C1 segment of cervical spinal cord (tissue), 14 donors: ENCODE measurements at regions not wholly inside any gene's neighbourhood (a gene's known extent, or its start where the extent isn't known, plus 50 kb on each side); places are given as distances from the start of the nearest gene placed in this dataset.

Experiments used
- DNase-seq, 14 donors: peaks; one replicate each; lab custom pipeline; 2025; lab: John Stamatoyannopoulos, UW

GRCh38 chr9:28810388-28811075 lies 1237.3 kb upstream of the C9orf72 start:
- DNase-seq, result no peak

GRCh38 chr9:28820741-28821140 lies 1247.5 kb upstream of the C9orf72 start:
- no peak for DNase-seq

GRCh38 chr9:28821240-28821639 lies 1248.0 kb upstream of the C9orf72 start:
- DNase-seq, result no peak

DNA sequence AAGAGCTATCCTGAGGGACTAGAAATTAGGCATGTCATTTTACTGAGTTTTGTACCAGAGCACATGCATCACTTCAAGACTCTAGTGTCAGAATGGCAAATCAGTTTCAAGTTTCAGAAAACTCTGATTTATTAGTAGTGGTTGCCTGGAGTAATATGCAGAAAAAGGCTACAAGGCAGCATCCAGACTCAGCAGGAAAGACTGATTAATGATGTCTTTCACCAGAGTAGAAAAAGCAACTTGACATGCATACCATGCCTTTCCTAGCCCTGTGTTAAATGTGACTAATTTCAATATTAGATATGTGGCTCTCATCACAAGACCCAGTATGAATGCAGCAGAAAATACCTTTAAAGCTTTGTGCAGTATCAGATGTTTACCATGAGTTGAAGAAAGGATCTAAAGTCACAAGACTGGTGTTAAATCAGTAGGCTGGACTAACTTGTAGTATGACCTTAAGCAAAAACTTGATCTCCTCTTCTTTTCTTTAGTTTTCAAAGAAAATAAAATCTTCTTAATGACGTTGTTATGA lies 1251.2 kb upstream of the C9orf72 start:
- DNase-seq, result no peak

DNA sequence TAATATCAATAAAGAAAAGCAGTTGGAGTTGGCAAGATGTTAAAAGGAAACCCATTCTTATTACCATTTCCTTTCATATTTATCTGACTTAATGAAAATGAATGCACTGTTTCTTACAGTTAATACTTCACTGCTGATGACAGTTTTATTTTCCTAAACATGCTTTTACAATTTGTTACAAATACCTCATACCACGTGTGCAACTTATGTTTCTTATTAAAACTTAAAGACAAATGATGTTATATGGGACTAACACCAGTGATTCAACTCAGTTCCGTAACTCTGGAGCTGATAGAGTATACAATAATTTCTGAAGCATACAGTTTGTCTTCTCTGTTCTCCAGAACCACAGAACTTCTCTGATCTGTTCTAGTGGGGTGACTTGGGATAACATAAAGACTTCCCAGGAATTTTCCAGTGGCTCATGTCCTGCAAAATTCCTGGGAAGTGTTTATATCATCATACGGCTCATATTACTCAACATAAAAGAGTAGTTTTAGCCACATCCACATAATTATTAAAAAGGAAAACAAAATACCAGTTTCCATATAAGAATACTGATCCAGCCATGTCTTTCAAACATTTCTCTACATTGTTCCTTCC lies 1259.0 kb upstream of the C9orf72 start:
- no peak for DNase-seq

DNA sequence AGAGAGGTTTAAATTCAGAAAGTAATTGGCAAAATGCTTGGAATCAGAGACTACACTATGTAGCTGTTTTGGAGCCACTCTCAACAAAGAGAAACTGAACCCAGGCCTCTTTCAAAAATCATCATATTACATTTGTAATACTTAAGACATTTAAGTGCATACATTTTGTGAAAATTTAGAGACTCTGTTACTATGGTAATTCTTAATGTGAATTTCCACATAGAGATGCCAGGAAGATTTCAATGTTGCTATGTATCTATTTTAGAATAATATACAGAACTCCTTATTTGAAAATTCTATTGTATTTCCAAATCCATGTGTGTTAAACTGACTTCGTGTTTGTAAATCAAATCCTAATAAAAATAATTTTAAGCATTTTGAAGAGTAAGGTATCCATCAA lies 1260.9 kb upstream of the C9orf72 start:
- no peak for DNase-seq

- no peak for DNase-seq
Observed at GRCh38 chr9:28839778-28840430, 1266.6 kb upstream of the C9orf72 start.

DNA sequence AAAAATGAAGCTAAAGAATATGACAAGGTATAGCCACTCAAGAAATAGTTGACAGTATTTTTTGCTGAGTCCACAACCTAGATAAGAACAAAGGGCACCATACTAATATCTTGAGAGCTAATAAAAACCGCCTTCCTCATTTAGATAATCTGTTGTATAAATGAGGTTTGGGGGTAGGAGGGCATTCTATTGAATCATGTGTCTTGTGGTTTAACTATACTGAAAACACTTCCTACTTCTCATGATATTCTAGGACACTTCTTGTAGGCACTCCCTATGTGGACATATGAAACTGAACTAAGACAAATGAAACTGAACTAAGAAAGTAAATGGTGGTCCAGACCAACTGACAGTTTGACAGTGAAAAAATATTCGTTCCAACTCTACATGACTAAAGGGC lies 1268.5 kb upstream of the C9orf72 start:
- no peak for DNase-seq

GRCh38 chr9:28847331-28847730 lies 1274.0 kb upstream of the C9orf72 start:
- no peak for DNase-seq

DNA sequence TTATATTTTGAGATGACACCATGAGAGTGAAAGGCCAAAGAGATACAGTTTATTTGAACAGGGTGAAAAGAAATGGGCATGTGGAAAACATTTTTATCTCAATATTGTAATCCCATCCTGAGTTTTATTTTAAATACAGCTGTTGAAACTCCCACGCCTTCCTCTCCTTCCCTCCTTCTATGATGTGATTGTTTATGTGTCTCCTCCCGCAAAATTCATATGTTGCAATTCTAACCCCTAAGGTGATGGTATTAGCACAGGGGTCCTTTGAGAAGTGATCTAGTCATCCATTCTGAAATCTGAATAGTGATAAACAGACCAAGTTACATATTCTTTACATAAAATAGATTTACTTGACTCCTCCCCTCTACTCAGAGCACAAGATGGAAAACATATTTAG lies 1275.4 kb upstream of the C9orf72 start:
- DNase-seq, result no peak

- no peak for DNase-seq
Observed at GRCh38 chr9:28853477-28853876, 1280.2 kb upstream of the C9orf72 start.

GRCh38 chr9:28866951-28867350 lies 1293.7 kb upstream of the C9orf72 start:
- no peak for DNase-seq

- no peak for DNase-seq
Observed at GRCh38 chr9:28868228-28868990, 1295.1 kb upstream of the C9orf72 start.

DNA sequence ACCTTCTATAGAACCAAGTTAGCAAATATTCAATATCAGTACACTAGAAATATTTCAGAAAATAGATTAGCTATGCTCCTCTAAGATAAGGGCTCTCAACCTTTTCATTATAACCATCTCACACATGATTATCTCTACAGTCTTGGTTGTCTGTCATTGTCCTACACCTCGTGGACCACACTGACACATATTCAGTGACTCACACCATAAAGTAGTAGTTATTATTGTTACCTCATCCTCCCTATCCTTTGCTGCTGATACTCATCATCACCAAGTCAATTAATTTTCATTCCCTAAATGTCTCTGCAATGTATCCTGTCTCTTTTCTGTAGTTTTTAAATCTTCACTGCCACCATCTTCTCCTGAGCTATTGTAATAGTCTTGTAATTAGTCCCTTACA lies 1309.2 kb upstream of the C9orf72 start:
- no peak for DNase-seq

DNA sequence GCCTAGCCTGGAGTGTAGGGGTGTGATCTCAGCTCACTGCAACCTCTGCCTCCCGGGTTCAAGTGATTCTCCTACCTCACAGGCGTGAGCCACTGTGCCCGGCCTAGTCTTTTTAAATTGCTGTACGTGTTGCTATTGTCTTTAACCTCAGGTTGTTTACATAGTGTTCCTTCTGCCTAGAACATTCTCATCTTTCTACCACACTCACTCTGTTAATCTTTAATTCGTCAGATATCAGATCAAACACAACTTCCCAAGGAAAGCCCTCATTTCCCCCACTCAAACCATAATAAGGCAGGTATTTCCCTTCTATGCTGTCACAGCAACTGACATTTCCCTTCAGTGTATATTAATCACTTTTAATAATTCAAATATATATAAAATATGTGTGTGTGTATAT lies 1310.0 kb upstream of the C9orf72 start:
- no peak for DNase-seq

GRCh38 chr9:28887188-28887884 lies 1314.1 kb upstream of the C9orf72 start:
- DNase-seq, result no peak

- no peak for DNase-seq
Observed at GRCh38 chr9:28888806-28889205, 1315.5 kb upstream of the C9orf72 start.

DNA sequence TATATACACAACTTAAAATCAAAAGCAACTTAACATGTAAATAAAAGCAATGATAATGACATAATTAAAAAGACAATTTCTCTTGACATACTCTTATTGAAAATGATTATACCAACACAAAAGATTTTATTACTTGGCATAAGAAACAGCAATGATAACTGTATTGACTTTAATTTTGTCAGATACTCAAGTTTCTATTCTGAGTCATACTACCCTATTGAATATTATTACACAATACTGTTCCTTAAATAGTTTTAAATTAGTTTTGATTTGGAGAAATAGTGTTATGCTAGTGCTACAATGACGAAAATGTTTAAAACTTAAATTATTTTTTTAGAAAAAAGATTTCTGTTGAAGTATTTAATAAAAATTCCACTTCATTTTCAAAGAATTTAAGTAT lies 1319.3 kb upstream of the C9orf72 start:
- no peak for DNase-seq

DNA sequence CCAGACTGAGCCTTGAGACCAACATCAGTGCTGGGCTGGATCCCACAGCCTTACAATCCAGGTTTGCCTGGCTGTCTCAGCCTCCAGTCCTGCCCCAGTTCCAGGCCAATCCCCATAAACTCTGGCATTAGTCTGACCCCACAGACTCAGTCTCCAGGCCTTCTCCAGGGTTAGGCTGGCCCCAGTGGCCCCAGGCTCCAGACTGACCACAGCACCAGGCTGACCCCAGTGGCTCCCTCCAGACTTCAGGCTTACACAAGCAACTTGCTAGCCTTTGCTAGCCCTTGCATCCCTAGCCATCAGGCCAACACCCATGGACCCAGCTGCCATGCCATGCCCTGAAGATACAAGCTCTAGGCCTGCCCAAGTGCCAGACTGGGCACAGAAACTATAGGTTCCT lies 1326.0 kb upstream of the C9orf72 start:
- no peak for DNase-seq

DNA sequence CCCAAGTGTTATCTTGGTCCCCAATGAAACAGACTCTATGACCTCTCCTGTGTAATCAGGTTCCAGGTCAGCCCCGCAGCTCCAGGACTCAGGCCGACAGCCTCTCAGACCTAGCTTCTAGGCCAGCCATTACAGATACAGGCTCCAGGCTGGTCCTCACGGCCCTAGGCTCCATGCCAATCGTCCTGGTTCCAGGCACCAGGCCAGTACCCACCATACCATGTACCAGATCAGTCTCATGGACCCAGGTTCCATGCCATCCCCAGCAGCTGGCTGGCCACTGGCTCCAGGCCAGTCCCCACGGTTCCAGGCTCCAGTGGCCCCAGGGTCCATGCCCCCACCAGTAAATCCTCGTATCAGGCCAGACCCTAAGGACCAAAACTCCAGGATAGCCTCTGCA lies 1326.6 kb upstream of the C9orf72 start:
- no peak for DNase-seq

GRCh38 chr9:28900406-28900805 lies 1327.1 kb upstream of the C9orf72 start:
- no peak for DNase-seq

GRCh38 chr9:28909526-28909925 lies 1336.2 kb upstream of the C9orf72 start:
- no peak for DNase-seq
